ENCODE measurements at regions not wholly inside any gene's neighbourhood (a gene's known extent, or its start where the extent isn't known, plus 50 kb on each side); places are given as distances from the start of the nearest gene placed in this dataset.
"Not testable (repeated sequence)": the region's sequence is repeated elsewhere in the genome, so short reads cannot be mapped to it uniquely, and the experiment has no call there.

- no peak overlapping the region for H3K4me3 Mint-ChIP-seq
- no peaks in the 10 kb centered on the region for H3K27me3 Mint-ChIP-seq
- ATAC-seq, result no peak
- H3K9me3 Mint-ChIP-seq, result no peaks in the 10 kb centered on the region
- no peak overlapping the region for H3K27ac Mint-ChIP-seq
- DNase-seq, result no peak
- no peaks in the 10 kb centered on the region for H3K4me1 Mint-ChIP-seq
These were observed 198.3 kb downstream of the LIPI start for GRCh38 chr21:14012409-14012808.

GRCh38 chr21:14011751-14012150 lies 199.0 kb downstream of the LIPI start:
- not testable (repeated sequence) for H3K4me3 Mint-ChIP-seq, H3K4me1 Mint-ChIP-seq, H3K27me3 Mint-ChIP-seq, H3K27ac Mint-ChIP-seq, ATAC-seq, H3K9me3 Mint-ChIP-seq, DNase-seq

DNA sequence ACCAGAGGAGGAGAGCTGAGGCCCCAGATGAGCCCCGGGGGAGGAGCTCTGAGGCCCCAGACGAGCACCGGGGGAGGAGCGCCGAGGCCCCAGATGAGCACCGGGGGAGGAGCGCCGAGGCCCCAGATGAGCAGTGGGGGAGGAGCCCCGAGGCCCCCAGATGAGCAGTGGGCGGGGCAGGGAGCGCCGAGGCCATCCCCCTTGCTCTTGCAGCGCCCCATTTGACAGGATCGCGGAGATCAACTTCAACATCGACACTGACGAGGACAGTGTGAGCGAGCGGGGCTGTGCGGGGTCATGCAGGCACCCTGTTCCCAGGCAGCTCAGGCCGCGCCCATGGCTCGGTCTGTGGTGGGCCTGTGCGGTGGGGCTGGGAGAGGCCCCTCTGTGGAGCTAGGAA lies 199.6 kb downstream of the LIPI start:
- not testable (repeated sequence) for H3K4me1 Mint-ChIP-seq, H3K9me3 Mint-ChIP-seq, H3K27me3 Mint-ChIP-seq, DNase-seq, H3K4me3 Mint-ChIP-seq
- peak overlapping the region in 1 of 2 donors; percentile 19 for H3K27ac Mint-ChIP-seq
- ATAC-seq, result peak; percentile 27

- no peak for ATAC-seq
- H3K9me3 Mint-ChIP-seq, result no peaks in the 10 kb centered on the region
- H3K4me3 Mint-ChIP-seq, result no peak overlapping the region
- no peak for DNase-seq
- no peaks in the 10 kb centered on the region for H3K27me3 Mint-ChIP-seq
- no peaks in the 10 kb centered on the region for H3K4me1 Mint-ChIP-seq
- no peak overlapping the region for H3K27ac Mint-ChIP-seq
These were observed 200.0 kb downstream of the LIPI start for GRCh38 chr21:14010729-14011128.

DNA sequence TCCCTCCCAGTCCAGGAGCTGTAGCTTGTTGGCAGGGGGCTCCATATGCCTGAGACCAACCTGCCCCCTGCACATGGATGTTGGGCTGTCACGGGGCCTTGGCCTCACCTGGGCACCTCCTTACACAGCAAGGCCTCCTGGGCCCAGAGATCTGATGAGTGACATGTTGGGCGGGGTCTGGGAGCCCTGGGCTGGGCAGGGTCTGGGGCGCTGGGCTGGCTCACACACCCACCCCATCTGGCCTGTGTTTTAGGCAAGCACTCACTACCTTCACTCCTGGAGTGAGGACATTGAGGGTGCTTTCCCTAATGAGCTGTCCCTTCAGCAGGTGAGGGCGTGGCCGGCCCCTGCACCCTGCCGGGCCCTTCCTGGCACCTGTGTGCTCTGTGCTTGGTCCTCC lies 200.8 kb downstream of the LIPI start:
- H3K4me3 Mint-ChIP-seq, DNase-seq, H3K27ac Mint-ChIP-seq, H3K4me1 Mint-ChIP-seq, H3K27me3 Mint-ChIP-seq, H3K9me3 Mint-ChIP-seq: not testable (repeated sequence)
- ATAC-seq, result peak; percentile 10

DNA sequence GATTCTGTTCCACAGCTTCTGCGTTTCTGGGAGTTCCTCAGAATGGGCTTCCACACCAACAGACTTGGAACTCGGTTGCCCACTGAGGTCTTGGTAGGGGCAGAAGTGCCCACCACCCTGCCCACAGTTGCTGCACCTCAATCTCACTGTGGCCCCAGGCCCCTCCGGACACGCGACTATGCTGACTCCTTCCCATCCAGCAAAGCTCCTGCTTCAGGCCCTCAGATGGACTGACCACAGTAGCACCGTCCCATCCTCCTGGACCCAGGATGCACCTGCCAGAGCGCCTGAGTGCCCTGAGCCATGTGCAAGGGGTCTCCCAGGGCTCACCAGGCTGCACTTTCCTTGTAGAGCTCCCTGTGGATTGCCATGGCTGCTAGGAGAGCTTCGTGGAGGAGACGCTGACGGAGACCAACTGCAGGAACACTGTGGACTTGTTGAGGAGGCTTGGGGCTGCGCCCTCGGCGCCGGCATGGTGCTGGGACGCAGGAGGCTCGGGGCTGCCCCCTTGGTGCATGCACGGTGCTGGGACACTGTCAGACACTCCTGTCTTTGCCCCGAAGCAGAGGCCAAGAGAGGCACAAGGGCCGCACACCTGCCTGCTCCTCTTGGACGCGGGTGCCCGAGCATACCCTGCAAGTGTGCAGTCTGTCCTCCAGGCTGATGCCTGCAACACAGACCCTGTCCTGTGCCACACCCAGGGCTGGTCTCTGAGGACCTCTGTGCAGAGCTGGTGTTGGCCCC lies 201.3 kb downstream of the LIPI start:
- DNase-seq, ATAC-seq, H3K27me3 Mint-ChIP-seq, H3K4me3 Mint-ChIP-seq, H3K27ac Mint-ChIP-seq, H3K9me3 Mint-ChIP-seq, H3K4me1 Mint-ChIP-seq: not testable (repeated sequence)

DNA sequence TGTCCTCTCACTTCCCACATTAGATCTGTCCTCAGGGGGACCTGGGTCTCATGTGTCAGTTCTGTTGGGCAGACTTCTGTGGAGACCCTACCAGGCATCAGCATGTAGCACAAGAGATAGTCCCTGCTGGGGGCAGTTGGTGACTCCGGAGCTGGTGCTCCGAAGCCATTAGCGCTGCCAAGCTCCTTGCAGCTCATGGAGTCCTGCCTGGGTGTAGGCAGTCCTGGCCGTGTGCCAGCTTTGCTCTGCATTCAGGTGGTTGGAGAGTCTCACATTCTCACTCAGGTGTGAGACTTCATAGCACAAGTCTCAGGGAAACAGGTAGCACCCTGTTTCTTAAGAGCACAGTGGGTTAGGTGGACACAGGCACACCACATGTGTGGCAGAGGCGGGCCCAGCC lies 202.3 kb downstream of the LIPI start:
- H3K27ac Mint-ChIP-seq, H3K27me3 Mint-ChIP-seq, H3K4me3 Mint-ChIP-seq, ATAC-seq, H3K4me1 Mint-ChIP-seq, DNase-seq, H3K9me3 Mint-ChIP-seq: not testable (repeated sequence)

DNA sequence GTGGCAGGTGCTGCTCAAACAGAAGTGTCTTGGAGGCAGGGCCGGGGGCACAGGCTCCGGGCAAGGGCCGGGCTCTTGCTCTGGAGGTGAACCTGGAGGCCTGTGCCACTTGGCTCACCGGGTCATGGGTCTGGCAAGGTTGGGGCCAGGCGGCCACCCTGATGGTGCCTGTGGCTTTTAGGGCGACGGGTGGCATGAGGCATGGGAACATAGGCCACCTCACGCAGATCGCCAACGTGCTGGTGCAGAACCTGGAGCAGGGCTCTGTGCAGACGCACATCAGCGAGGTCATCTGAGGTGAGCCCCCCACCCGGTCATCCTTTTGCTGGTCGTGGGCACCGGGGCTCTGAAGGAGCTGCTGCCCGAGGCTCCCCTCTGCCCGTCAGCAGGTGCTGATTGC lies 202.7 kb downstream of the LIPI start:
- not testable (repeated sequence) for H3K27me3 Mint-ChIP-seq, H3K4me3 Mint-ChIP-seq

DNA sequence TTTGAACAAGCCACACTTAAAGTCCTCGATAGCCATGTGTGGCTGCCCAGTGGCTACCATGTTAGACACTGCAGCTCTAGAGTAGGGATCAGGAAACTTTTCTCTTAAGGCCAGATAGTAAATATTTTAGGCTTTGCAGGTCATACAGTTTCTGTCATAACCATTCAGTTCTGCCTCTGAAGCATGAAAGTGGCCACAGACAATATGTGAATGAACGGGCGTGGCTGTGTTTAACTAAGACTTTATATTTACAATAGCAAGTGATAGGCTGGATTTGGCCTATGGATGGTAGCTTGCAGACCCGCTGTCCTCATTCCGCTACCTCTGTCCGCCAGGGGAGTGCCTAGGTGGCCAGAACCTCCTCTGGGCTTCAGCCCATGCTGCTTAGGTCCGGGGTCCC lies 204.6 kb downstream of the LIPI start:
- not testable (repeated sequence) for H3K4me1 Mint-ChIP-seq, H3K4me3 Mint-ChIP-seq, H3K27ac Mint-ChIP-seq, H3K27me3 Mint-ChIP-seq, H3K9me3 Mint-ChIP-seq, DNase-seq, ATAC-seq

More for the DNA sequence above, 202.7 kb downstream of the LIPI start:
- not testable (repeated sequence) for H3K27ac Mint-ChIP-seq, ATAC-seq, H3K9me3 Mint-ChIP-seq, DNase-seq, H3K4me1 Mint-ChIP-seq

GRCh38 chr21:13986996-13987958 lies 223.5 kb downstream of the LIPI start:
- peak overlapping the region; percentile 30 to 63 for H3K27ac Mint-ChIP-seq
- H3K9me3 Mint-ChIP-seq, H3K4me3 Mint-ChIP-seq, DNase-seq, H3K4me1 Mint-ChIP-seq: not testable (repeated sequence)
- H3K27me3 Mint-ChIP-seq, result peaks cover 16% of the 10 kb centered on the region
- ATAC-seq, result peak; percentile 46

- H3K4me3 Mint-ChIP-seq, H3K4me1 Mint-ChIP-seq, H3K9me3 Mint-ChIP-seq, DNase-seq: not testable (repeated sequence)
- ATAC-seq, result peak; percentile 16
- Mint-ChIP-seq H3K27ac (peak overlapping the region in 1 of 2 donors; percentile 54), H3K27me3 (peaks cover 11% of the 10 kb centered on the region)
These were observed 224.6 kb downstream of the LIPI start for GRCh38 chr21:13985865-13986863.

- not testable (repeated sequence) for H3K9me3 Mint-ChIP-seq, DNase-seq, H3K4me3 Mint-ChIP-seq, H3K27ac Mint-ChIP-seq, H3K4me1 Mint-ChIP-seq
- peaks cover 11% of the 10 kb centered on the region for H3K27me3 Mint-ChIP-seq
- ATAC-seq, result peak; percentile 10
These were observed 225.5 kb downstream of the LIPI start for GRCh38 chr21:13985137-13985864.

DNA sequence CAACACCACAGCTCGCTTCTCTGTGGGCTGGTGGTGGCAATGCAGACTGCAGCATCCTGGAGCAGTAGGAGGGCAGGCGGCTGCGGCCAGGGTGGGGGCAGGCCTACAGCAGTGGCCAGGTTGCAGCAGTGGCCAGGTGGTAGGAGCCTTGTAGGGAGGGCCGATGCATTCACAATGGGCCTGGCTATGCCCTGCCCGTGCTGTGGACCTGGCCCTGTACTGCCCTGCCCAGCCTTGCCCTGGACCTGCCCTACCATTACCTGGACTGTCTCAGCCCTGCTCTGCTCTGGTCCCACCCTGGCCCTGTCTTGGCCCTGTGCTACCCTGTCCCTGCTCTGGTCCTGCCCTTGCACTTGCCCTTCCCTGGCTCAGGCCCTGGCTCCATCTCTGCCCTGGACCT lies 226.0 kb downstream of the LIPI start:
- H3K27ac Mint-ChIP-seq, DNase-seq, H3K4me1 Mint-ChIP-seq, H3K9me3 Mint-ChIP-seq, ATAC-seq, H3K4me3 Mint-ChIP-seq: not testable (repeated sequence)
- peaks cover 11% of the 10 kb centered on the region for H3K27me3 Mint-ChIP-seq

DNA sequence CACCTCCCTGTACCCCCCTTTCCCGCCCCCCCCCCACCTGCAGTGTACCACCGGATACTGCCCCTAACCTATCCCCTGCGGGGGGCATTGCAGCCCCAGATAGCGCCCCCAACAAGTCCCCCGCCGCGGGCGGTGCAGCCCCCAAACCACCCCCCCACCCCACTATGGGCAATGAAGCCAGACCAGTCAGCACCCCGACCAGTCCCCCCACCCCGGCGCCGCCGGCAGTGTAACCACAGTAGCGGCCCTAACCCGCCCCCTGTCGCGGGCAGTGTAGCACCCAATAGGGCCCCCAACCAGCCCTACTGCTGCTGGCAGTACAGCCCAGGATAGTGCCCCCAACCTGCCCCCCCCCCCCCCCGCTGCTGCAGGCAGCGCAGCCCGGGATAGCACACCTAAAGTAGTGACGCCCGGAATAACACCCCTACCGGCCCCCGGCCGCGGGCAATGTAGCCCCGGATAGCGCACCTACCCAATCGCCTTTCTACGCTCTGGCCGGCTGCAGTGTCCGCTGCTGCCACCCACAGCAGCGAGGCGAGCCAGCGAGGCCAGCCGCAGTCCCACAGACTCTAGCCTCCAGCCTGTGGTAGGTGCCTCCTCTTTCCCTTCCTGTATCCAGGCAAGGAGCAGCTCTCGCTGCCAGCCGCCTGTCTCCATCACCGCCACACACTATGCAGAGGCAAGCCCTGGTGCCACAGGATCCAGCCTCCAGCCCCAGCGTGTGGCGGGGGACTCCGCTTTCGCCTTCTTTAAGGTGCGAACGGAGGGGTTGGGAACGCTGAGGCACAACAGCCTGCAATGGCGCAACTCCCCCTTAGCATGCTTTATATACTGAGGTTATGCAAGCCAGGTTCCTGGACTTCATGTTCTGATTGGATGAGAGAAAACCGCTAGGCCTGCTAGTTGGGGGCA lies 229.3 kb downstream of the LIPI start:
- H3K9me3 Mint-ChIP-seq, H3K4me1 Mint-ChIP-seq, DNase-seq, H3K27ac Mint-ChIP-seq: not testable (repeated sequence)
- Mint-ChIP-seq H3K27me3 (peaks cover 11% of the 10 kb centered on the region), H3K4me3 (peak overlapping the region; percentile 33 to 90)
- ATAC-seq, result peak; percentile 15

All from stimulated activated naive CD8-positive, alpha-beta T cell treated with anti-CD3 and anti-CD28 coated beads, Interleukin-15, amount 100 ng/mL, for 72 hours (primary cell).